ENCODE measurements at regions not wholly inside any gene's neighbourhood (a gene's known extent, or its start where the extent isn't known, plus 50 kb on each side); places are given as distances from the start of the nearest gene placed in this dataset.

- intact Hi-C loops (cut with micrococcal nuclease) = no loop called here
Observed at GRCh38 chr2:22878121-22878520, 506.9 kb upstream of the KLHL29 start.

- intact Hi-C loops (cut with micrococcal nuclease) = no loop called here
Observed at GRCh38 chr2:22879009-22879863, 505.7 kb upstream of the KLHL29 start.

GRCh38 chr2:22880161-22880560 lies 504.8 kb upstream of the KLHL29 start:
- intact Hi-C loops (cut with micrococcal nuclease) = no loop called here

- intact Hi-C loops (cut with micrococcal nuclease) = no loop called here
Observed at GRCh38 chr2:22882011-22882410, 503.0 kb upstream of the KLHL29 start.

GRCh38 chr2:22882643-22883042 lies 502.3 kb upstream of the KLHL29 start:
- intact Hi-C loops (cut with micrococcal nuclease) = no loop called here

- intact Hi-C loops (cut with micrococcal nuclease) = no loop called here
Observed at GRCh38 chr2:22883054-22883453, 501.9 kb upstream of the KLHL29 start.

GRCh38 chr2:22885245-22885644 lies 499.7 kb upstream of the KLHL29 start:
- intact Hi-C loops (cut with micrococcal nuclease) = no loop called here

GRCh38 chr2:22887426-22887825 lies 497.6 kb upstream of the KLHL29 start:
- intact Hi-C loops (cut with micrococcal nuclease) = no loop called here

- intact Hi-C loops (cut with micrococcal nuclease) = no loop called here
Observed at GRCh38 chr2:22887845-22888244, 497.1 kb upstream of the KLHL29 start.

GRCh38 chr2:22890132-22890531 lies 494.8 kb upstream of the KLHL29 start:
- intact Hi-C loops (cut with micrococcal nuclease) = no loop called here

- intact Hi-C loops (cut with micrococcal nuclease) = no loop called here
Observed at GRCh38 chr2:22893761-22894517, 491.0 kb upstream of the KLHL29 start.

- intact Hi-C loops (cut with micrococcal nuclease) = no loop called here
Observed at GRCh38 chr2:22894761-22895160, 490.2 kb upstream of the KLHL29 start.

- intact Hi-C loops (cut with micrococcal nuclease) = no loop called here
Observed at GRCh38 chr2:22897428-22897827, 487.6 kb upstream of the KLHL29 start.

- intact Hi-C loops (cut with micrococcal nuclease) = no loop called here
Observed at GRCh38 chr2:22900674-22901073, 484.3 kb upstream of the KLHL29 start.

GRCh38 chr2:22901471-22902179 lies 483.4 kb upstream of the KLHL29 start:
- intact Hi-C loops (cut with micrococcal nuclease) = no loop called here

- intact Hi-C loops (cut with micrococcal nuclease) = no loop called here
Observed at GRCh38 chr2:22902180-22902550, 482.8 kb upstream of the KLHL29 start.

GRCh38 chr2:22902662-22903165 lies 482.3 kb upstream of the KLHL29 start:
- intact Hi-C loops (cut with micrococcal nuclease) = no loop called here

- intact Hi-C loops (cut with micrococcal nuclease) = no loop called here
Observed at GRCh38 chr2:22903616-22904015, 481.4 kb upstream of the KLHL29 start.

- intact Hi-C loops (cut with micrococcal nuclease) = no loop called here
Observed at GRCh38 chr2:22904126-22904684, 480.8 kb upstream of the KLHL29 start.

- intact Hi-C loops (cut with micrococcal nuclease) = no loop called here
Observed at GRCh38 chr2:22907330-22907729, 477.6 kb upstream of the KLHL29 start.

GRCh38 chr2:22912398-22912797 lies 472.6 kb upstream of the KLHL29 start:
- intact Hi-C loops (cut with micrococcal nuclease) = no loop called here

- intact Hi-C loops (cut with micrococcal nuclease) = no loop called here
Observed at GRCh38 chr2:22929998-22930397, 455.0 kb upstream of the KLHL29 start.
